Sigmoid colon (tissue), 4 donors: ENCODE measurements at regions not wholly inside any gene's neighbourhood (a gene's known extent, or its start where the extent isn't known, plus 50 kb on each side); places are given as distances from the start of the nearest gene placed in this dataset.
A peak's percentile ranks its signal among the peaks of the same experiment; 100 is the strongest.

Experiments used
- POLR2A ChIP-seq, 2 donors: fragments of 450-650 bp; IDR thresholded peaks; one replicate each; pipeline ENCODE4 v1.6.1; 2016; ENCODE audit warnings: antibody characterized with exemption in 2 of 2, mild to moderate bottlenecking in 2 of 2, moderate library complexity in 2 of 2
- POLR2AphosphoS5 ChIP-seq, 4 donors: sonication (generic); formaldehyde crosslinking; IDR thresholded peaks; one replicate each; pipeline ENCODE4 v1.6.1; 2017; ENCODE audit warnings: antibody characterized with exemption in 4 of 4
- TF ChIP-seq, protein P1 (sequence below), 4 experiments: fragments of 450-650 bp in 3 of 4; fragments of 200-600 bp in 1 of 4; IDR thresholded peaks; one replicate each; pipeline ENCODE4 v1.5.1; 2016 to 2019; ENCODE audit warnings: antibody characterized with exemption in 4 of 4, mild to moderate bottlenecking in 3 of 4, moderate library complexity in 2 of 4

DNA sequence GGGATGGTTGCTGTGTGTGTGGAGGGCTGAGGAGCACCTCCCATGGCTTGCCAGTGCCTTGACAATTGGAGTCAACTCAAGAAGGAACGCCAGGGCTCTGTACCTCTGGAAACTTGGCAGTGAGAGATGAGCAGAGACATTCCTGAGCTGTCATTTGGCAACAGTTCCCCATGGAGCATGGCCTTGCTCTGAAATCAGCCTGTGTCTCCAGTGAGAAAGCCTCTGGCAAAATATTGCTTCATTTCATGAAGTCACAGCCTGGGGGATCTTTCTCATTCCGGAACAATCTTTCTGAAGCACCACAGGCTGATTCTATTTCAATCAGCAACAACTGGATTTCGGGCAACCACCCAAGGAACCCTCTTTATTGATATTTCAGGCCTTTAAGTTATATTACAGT is 52.2 kb upstream of the FNDC1 start:
- TF ChIP-seq, protein P1, sequence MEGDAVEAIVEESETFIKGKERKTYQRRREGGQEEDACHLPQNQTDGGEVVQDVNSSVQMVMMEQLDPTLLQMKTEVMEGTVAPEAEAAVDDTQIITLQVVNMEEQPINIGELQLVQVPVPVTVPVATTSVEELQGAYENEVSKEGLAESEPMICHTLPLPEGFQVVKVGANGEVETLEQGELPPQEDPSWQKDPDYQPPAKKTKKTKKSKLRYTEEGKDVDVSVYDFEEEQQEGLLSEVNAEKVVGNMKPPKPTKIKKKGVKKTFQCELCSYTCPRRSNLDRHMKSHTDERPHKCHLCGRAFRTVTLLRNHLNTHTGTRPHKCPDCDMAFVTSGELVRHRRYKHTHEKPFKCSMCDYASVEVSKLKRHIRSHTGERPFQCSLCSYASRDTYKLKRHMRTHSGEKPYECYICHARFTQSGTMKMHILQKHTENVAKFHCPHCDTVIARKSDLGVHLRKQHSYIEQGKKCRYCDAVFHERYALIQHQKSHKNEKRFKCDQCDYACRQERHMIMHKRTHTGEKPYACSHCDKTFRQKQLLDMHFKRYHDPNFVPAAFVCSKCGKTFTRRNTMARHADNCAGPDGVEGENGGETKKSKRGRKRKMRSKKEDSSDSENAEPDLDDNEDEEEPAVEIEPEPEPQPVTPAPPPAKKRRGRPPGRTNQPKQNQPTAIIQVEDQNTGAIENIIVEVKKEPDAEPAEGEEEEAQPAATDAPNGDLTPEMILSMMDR (IDR thresholded peaks at IDR 0.05) = no peak
- TF ChIP-seq POLR2AphosphoS5 (IDR thresholded peaks at IDR 0.05) = peak in 3 of 4 donors; percentile 26 to 57 (median 26)
- no peak for TF ChIP-seq POLR2A (IDR thresholded peaks at IDR 0.05)
